ENCODE measurements at regions not wholly inside any gene's neighbourhood (a gene's known extent, or its start where the extent isn't known, plus 50 kb on each side); places are given as distances from the start of the nearest gene placed in this dataset.

- peak; percentile 21 for DNase-seq (ENCODE audit: low read depth)
- TF ChIP-seq CTCF (IDR thresholded peaks at IDR 0.05; ENCODE audit: control insufficient read depth, insufficient read depth, low read depth, low read length, missing control alignments): no peak
- no peak overlapping the region for H3K4me3 ChIP-seq (ENCODE audit: control insufficient read depth, low read depth, low read length)
Observed at GRCh38 chr2:187698374-187699110, 144.3 kb upstream of the TFPI start.

- H3K4me3 ChIP-seq (ENCODE audit: control insufficient read depth, low read depth, low read length): no peak overlapping the region
- DNase-seq (ENCODE audit: low read depth): no peak
- no peak for TF ChIP-seq CTCF (IDR thresholded peaks at IDR 0.05; ENCODE audit: control insufficient read depth, insufficient read depth, low read depth, low read length, missing control alignments)
Observed at GRCh38 chr2:187702157-187702556, 147.9 kb upstream of the TFPI start.

GRCh38 chr2:187708272-187708671, 154.0 kb upstream of the TFPI start:
- no peak for TF ChIP-seq CTCF (IDR thresholded peaks at IDR 0.05; ENCODE audit: control insufficient read depth, insufficient read depth, low read depth, low read length, missing control alignments)
- no peak for DNase-seq (ENCODE audit: low read depth)
- H3K4me3 ChIP-seq (ENCODE audit: control insufficient read depth, low read depth, low read length): no peak overlapping the region

- no peak for DNase-seq (ENCODE audit: low read depth)
- no peak for TF ChIP-seq CTCF (IDR thresholded peaks at IDR 0.05; ENCODE audit: control insufficient read depth, insufficient read depth, low read depth, low read length, missing control alignments)
- H3K4me3 ChIP-seq (ENCODE audit: control insufficient read depth, low read depth, low read length): no peak overlapping the region
Observed at GRCh38 chr2:187709065-187709464, 154.8 kb upstream of the TFPI start.

- DNase-seq (ENCODE audit: low read depth): no peak
- no peak for TF ChIP-seq CTCF (IDR thresholded peaks at IDR 0.05; ENCODE audit: control insufficient read depth, insufficient read depth, low read depth, low read length, missing control alignments)
- H3K4me3 ChIP-seq (ENCODE audit: control insufficient read depth, low read depth, low read length): no peak overlapping the region
Observed at GRCh38 chr2:187710791-187711521, 156.7 kb upstream of the TFPI start.

- no peak overlapping the region for H3K4me3 ChIP-seq (ENCODE audit: control insufficient read depth, low read depth, low read length)
- TF ChIP-seq CTCF (IDR thresholded peaks at IDR 0.05; ENCODE audit: control insufficient read depth, insufficient read depth, low read depth, low read length, missing control alignments): no peak
- DNase-seq (ENCODE audit: low read depth): no peak
Observed at GRCh38 chr2:187715590-187715989, 161.4 kb upstream of the TFPI start.
